Glomerular visceral epithelial cell (primary cell): ENCODE measurements at regions not wholly inside any gene's neighbourhood (a gene's known extent, or its start where the extent isn't known, plus 50 kb on each side); places are given as distances from the start of the nearest gene placed in this dataset.

Experiments
- DNase-seq: peaks from one replicate; pipeline ENCODE4 v3.0.0-alpha.2; 2016; ENCODE audit errors: extremely low spot score

DNA sequence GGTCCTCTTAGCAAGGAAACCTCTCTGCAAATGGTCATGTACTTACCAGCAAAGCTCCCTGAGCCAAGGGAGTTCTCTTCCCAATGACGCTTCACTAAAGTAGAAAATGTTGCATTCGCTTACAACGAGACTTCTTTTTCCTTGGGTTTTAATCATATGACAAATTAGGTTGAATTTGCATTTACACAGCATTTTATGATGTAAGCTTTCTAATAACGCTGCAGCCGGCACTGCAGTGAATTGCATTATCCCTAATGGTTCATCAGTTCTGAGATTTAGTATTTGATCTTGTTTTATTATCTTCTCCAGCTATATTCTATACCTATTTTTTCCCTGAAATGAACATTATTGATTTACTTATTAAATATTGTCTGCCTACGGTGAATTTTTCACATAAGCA lies 339.3 kb upstream of the PFKP start:
- no peak for DNase-seq

DNA sequence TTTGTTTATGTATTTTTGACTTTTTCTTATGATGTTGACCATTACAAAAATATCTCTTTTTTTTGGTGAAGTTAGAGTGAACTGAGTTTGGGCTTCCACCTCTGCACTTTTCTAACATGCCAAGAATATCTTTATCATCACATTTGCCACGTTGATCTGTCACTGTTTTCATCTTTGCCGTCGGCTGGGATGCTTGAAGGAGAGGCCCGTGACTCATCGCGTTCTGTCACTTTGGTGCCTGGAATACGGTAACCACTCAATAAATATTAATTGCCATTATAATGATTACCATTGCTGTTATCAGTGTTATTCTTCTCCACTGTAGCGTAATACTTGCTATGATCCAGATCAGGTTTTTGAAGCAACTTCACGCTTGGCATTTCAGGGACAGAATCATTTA lies 350.8 kb upstream of the PFKP start:
- DNase-seq = no peak

DNA sequence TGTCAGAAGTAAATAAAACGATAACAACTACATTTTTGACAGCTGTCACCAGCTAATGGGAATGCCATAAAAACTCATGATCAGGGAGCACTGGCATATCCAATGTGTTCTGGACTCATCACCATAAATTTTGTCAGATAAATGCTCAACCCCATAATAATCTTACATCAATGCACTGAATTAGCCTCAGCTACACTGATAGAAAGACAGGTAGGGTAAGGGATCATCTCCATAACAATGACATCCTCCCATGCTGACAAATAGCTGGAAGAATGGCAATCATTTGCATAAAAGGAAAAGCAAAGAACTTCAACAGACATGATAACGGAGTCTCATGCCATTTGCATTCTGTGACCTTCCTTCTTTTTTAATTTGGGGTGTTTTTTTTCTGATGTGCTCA lies 352.8 kb upstream of the PFKP start:
- DNase-seq = no peak

DNA sequence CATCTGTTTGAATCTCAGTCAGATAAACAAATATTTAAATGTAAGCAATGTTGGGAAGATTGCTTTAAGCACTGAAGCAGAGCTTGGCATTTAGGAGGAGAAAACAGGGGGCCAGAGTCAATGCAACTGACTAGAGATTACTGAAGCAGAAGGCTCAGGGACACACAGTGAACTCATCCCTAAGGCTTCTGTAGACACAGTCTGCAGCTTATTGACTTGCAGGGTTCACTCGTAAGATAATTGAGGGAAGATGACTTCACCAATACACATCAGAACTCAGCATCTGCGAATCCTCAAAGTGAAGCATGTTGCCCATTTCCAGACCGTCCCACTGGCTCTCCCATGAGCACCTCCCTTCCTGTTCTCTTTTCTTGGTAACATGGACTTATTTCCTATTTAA lies 363.4 kb upstream of the PFKP start:
- no peak for DNase-seq

DNA sequence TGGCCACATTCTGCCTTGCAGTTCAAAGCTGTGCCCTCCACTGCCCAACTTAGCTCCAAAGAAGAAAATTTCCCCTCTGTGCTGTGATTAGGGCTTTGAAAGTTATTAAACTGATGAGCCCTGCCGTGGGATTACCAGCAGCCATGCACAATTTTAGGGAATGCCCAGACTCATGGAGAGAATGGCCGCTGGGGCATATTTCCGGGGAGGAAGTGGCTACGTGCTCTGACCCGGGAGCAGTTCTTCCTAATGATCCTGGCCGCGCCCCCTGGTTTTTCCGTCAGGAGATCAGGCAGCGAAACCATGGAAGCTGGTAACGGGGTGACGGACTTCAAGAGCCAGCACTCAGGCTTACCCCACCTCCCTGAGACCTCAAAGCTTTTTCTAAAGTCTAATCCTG lies 365.5 kb upstream of the PFKP start:
- no peak for DNase-seq

DNA sequence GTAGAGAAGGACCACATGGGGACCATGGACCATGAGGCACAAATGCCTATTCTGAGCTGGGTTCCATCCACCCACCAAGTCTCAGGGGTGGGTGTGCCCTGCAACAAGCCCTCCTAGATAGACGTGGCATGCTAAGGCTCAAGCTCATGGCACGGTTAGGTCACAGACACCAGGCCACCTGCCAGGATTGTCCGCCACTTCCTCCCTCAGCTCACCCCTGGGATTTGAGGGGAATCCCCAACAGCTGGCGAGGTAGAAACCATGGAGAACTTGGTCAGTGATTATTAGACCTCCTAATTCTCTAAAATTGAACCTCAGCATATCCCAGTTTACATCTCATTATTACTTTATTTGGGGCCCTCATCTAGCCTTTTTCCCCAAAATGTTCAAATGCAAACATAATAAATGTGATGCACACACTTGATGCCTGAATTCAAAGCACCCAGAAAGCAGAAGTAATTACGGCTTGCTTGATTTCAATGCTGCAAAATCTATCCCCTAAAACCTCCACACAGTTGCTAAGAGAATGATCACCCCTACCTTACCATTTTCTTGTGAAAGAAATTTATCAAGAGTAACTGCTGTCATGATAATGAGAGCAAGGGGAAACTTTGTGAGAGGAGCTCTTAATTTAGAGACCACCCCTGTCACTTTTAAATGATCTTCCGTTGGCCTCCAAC lies 366.6 kb upstream of the PFKP start:
- DNase-seq = no peak

DNA sequence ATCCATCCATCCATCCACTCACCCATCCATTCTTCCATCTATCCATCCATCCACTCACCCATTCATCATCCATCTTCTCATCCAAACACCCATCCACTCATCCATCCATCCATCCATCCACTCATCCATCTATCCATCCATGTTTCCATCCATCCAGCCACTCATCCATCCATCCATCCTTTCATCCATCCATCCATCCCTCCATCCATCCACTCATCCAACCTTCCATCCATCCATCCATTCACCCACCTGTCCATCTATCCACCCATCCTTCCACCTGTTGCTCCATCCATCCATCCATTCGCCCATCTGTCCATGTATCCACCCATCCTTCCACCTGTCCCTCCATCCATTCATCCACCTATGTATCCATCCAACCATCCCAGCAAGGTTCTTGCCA lies 378.4 kb upstream of the PFKP start:
- no peak for DNase-seq

DNA sequence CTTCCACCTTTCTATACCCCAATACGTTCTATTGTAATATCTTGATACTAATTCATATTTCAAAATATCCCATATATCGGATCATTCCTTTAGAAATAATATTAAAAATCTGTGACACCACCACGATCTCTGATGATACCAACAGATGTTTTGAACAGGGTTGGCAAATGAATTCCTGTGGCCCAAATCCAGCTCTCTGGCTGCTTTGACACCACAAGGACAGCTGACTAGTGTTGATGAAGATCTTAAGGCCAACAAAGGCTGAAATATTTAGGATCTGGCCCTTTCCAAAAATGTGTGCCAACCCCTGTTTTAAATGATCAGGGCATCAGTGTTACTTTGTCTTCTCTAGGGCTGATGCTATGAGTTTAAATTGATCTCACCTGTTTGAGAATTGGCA lies 380.7 kb upstream of the PFKP start:
- no peak for DNase-seq

DNA sequence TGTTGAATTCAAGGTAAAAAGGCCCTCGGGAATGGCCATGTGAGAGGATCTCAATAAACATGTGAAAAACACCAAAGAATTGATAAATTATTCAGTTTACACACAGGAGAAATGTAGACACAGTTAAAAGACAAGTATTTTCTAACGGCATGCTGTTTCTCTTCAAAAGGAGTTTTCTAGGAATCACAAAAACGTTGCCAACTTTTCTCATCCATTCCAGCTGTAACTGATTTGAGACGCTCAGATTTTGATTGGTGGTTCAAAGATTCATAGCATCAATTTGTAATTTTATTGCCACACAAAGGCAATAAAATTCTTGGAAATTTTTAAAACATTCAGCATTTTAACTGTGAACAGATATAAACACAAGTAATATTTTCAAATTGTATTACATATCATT lies 384.9 kb upstream of the PFKP start:
- DNase-seq = no peak

DNA sequence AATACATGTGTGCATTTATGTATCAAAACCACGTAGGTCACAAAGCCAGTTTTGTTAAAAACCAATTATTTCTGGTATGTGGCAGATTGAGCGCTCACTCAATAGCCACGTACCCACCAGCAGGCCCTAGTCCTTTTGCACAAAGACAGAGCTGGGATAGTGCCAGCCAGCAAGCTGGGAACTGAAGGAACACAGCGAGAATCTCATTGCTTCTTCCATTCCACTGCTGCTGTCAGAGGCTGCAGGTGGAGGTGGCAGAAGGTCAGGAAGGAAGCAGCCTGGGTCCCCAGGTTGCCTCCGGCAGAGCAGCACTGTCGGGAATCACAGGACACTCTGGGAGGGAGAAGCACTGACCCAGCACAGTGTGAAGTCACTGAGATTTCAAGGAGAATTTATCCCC lies 385.5 kb upstream of the PFKP start:
- no peak for DNase-seq

DNA sequence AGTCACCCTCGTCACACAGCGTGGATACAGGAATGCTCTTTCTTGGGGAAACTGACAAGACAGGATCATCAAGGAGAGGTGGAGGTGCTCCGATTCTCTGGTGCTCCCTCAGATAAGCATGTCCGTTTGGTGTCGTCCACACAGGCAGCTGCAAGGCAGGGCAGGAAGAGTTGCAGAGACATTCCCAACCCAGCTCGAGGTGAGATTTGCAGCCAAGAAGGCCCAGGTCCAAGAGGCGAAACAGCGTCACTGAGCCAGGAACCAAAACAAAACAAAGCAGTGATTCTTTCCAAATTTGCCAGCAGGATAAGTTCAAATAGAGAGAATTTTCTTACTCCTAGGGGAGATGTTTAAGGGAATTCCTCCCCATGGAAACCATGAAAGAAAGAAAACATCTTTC lies 386.5 kb upstream of the PFKP start:
- no peak for DNase-seq

DNA sequence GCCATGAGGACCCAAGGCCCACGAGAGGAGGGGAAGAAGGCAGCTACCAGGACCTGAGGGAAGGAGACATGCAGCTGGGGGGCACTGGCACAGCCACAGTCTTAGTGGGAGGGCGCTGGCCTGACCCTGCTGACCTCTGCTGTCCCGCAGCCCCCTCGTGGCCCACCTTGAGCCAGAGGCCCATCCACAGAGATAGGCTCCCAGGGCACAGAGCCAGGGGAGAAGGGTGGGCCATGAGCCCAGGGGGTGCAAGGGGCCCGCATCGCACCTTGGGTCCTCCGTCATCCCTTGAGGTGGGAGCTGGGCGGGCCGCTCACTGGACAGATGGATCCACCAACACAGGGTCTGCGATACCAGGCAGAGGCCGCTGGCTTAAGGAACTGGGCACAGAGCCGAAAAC lies 387.7 kb upstream of the PFKP start:
- DNase-seq = no peak

DNA sequence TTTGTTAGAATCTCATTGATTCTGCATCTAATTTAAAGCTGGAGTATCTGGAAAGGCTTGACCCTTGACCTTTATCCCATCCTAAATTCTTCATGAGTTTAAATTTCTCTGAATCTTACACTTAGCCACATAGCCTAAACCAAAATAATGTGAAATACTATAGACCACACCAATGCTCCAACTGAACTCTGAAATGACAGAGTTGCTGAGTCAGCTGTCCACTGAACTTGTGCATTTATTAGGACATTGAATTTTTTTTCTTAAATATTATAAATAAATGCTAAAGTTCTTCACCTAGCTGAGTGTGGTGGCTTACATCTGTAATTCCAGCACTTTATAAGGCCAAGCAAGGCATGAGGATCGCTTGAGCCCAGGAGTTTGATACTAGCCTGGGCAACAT lies 390.9 kb upstream of the PFKP start:
- DNase-seq = no peak

DNA sequence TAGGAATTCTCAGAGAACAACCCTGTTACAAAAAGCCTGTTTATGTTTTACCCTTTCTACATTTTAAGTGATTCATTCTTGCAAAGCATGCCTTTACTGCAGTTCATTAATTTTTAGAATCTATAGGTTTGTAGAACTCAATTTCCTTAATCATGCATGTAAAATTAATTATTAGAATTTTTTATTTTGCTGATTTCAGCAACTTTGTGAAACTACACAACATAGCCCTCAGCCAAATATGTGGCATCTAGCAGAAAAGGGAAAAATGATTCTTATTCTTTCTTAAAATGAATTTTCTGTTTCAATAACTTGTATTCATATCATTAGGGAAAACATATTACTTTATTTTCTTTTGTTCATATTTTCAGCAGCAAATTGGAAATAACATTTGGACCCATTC lies 392.9 kb upstream of the PFKP start:
- no peak for DNase-seq

DNA sequence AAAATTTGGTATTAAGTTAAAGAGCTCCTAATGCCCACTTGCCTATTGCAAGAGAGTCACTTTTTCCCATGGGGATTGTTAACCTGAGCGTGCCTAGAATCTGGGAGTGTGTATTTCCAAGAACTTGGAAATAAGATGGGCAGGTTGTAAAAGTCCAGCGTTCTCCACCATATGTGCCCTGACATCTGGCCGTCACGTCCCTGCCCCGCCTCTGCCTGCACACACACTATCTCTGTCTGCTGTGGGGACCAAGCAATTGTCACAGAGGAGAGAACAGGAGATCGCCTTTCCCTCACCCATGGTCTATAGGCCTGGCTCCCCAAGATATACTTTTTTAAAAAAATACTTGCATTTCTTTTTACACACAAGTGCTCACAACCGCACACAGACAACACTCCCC lies 396.5 kb upstream of the PFKP start:
- DNase-seq = no peak

DNA sequence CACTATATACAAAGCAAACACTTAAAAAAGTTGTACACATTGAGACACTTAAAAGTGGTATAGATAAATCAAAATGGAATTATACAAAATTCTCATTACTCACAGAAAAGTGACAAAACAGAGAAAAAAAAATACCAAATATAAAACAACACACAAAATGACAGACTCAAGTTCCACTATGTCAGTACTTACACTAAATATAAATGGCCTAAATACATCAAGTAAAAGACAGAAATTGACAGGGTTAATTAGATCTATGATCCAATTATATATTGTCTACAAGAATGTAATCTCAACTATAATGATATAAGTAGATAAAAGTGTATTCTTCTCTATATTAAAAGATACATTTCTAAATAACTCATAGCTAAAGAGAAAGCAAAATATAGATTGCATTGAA lies 401.6 kb upstream of the PFKP start:
- no peak for DNase-seq

DNA sequence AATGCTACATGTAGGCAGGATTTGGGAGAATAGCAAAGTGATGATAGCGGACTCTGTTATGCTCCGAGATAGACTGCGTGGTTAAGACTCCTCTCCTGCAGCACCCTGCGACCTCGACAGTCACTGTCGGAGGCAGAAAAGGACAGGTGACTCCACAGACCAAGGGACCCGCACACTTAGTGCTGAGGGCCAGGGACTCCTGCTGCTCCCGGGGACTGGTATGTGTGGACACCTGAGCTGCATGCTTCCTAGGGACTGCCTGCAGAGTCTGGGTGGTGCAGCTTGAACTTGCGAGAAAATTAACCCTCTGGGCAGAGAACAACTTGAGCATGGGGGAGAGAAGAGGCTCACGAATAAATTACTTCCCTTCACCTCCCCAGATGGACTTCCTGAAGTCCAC lies 407.1 kb upstream of the PFKP start:
- no peak for DNase-seq

DNA sequence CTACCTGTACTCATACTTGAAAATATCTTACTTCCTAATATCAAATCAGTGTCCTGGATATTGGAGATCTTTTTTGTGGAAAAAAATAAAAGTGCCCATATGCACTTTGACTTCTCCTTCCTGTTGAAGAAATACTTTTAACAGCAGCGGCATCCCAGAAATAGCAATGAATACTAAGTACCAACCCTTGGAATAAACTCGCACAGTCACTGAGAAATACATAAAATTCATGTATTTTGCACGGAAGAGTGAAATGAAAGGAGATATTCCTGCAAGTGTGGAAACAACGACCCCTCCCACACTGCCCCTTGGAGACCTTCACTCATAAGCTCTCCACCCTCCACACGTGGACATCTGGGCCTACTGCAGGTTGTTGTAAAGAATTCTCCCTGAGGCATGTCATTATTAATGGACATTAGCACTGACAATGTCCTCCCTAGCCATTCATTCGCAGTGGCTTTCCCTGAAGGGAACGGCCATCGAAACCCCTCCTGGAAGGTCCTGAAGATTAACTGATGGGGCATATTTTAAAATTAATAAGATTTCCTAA lies 407.6 kb upstream of the PFKP start:
- no peak for DNase-seq

DNA sequence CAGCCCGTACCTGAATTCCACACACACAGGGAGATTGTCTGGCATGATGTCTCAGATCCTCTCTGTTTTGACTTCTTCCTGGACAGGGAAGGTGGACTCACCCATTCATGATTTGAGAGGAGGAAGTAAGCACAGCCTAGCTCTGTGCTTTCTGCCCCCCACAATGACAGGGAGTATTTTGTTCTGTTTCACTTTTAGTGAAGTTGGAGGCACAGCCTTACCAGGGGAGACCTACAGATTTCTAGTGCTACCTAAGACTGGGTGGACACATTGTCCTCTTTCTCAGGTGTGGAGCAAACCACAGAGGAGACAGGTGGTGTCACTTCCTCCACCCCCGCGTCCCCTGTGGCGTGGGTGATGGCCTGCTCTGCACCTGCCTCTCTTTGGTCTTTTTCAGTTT lies 408.6 kb upstream of the PFKP start:
- no peak for DNase-seq

DNA sequence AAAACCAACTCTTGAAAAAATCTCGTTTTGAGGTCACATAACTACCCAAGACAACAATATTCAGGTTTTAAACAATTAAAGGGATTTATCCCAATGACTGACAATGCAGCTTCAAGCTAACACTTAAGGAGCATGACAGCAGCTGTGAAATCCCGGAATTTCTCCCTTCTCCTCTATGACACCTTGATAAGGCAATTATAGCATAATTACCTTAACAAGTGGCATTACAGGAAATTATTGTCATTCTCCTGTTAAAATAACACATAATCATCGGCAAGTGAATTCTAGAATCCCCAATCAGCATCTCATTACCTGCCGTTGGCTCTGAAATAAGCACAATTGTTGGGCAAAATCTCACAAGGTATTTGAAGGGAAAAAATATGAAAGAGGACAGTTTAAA lies 417.0 kb upstream of the PFKP start:
- DNase-seq = no peak

DNA sequence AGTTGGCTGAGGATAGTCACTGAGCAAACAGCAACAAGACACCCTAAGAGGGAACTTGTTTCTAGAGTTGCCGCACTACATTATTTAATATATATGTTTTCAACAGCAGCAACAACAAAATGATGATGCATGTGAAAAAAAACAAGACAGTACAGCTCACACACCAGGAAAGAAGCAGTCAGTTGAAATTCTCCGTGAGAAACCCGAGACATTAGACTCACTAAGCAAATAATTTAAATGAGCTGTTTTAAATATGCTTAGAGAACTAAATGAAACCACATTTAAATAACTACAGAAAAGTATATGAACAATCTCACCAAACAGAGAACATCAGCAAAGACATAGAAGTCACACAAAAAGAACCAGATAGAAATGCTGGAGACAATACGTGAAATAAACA lies 426.3 kb upstream of the PFKP start:
- no peak for DNase-seq

DNA sequence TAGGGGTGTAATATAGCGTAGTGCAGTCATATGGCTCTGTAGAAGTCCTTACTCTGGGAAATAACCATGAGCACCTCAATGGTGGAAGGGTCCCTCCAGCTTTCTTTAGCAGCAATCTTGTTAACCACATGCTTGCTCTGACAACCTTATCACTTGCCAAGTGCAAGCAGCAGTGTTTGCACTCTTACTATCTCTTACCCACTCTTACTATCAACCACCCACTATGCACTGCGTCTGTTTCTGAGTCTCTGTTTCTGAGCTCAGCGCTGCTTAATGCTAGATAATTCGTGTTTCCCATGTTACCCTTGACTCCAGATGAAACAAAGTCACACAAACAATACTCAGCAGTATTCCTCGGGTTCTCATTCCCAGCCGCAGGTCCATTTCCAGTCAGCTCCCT lies 433.7 kb upstream of the PFKP start:
- DNase-seq = no peak

DNA sequence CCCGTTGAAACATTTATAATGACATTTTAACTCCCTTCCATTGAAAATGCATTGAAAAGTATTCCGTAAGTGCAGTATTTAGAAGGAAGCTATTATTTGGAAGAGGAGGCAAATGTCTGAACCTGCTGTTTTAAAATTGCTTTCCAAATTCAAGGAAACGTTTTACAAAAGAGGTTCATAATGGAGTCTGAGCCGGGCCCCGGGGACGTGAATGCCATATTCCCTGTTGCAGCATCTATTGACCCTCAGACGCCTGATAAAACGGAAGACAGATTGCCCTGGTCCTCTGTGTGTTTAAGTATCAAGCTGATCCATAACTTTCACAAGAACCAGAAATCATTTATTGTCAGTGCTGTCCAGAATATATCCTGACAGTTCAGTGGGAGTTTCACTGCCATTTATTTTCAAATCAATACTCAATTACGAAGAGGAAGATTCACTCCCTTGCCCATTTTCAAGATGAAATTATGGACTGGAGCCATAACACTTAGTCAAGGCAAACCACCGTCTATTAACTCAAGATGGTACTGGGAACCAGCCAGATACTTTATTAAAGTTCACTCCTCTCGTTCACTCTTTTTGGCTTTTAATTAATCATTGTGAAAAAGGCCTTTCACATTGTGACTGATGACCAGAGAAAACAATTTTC lies 435.7 kb upstream of the PFKP start:
- DNase-seq = no peak

DNA sequence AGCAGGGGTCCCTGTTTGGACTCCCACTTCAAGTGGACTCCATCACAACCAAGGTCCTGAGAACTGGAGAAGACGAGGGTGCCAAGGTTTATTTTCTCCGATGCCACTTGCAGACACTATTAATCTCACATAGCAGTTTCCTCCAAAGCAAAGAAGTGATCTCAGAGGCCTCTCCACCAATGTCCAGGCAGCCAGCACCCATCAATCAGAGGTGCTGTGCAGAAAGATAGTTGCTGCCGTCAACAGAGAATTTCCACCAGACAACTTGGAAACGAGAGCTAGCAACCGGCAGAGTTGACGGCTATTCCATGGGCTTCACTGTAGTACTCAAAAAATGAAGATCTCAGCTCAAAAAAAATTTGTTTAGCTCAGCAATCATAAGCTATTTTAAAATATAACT lies 438.6 kb upstream of the PFKP start:
- no peak for DNase-seq
